Suppressor macrophage treated with lipopolysaccharide for 1 hour (primary cell): ENCODE measurements at regions not wholly inside any gene's neighbourhood (a gene's known extent, or its start where the extent isn't known, plus 50 kb on each side); places are given as distances from the start of the nearest gene placed in this dataset.
"Not testable (repeated sequence)": the region's sequence is repeated elsewhere in the genome, so short reads cannot be mapped to it uniquely, and the experiment has no call there.

Source experiments
- DNase-seq, 3 donors: peaks; one replicate each; pipeline ENCODE4 v3.0.0-alpha.2; 2020 to 2022

DNA sequence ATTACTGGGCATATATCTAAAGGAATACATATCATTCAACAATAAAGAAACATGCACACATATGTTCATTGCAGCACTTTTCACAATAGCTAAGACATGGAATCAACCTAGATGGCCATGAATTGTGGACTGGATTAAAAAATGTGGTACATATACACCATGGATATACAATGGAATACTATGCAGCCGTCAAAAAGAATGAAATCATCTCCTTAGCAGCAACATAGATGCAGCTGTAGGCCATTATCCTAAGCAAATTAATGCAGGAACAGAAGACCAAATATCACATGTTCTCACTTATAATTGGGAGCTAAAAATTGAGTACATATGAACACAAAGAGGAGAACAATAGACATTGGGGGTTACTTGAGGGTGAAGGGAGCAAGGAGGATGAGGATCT lies 175.6 kb downstream of the POLR1F start:
- no peak for DNase-seq

DNA sequence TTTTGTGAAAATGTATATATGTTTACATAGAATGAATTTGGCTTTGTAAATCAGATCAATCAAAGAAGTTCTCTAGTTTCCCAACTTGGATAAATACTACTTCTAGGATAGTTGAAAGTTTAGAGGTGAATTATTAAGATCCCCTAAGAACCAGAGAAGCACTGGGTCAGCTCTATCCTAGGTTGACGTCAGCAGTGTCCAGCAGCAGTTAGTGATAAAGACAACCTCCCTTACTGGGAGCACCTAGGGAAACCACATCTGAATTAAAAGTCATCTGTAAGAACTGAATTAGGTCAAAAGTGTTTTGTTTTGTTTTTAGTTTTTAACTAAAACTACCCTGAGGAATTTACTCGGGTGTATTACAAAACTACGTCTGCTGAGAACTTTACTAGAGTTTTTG lies 178.0 kb downstream of the POLR1F start:
- no peak for DNase-seq

DNA sequence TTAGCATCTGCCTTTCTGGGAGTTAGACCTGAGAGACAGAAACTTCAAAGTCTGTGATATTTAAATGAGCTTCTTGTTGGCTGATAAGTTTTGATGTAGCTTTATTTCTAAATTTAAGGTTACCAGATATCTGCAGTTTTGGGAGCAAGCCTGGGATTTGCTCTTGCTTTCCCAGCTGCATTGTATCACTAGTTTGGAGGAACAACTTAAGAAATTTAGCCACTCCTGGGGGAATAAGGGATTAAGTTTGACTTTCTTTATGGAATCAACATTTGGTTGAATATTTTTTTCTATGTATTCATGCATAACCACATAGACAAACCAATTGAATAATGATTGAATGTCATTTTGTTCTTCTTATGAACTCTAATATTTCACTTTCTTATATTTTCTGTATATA lies 178.6 kb downstream of the POLR1F start:
- no peak for DNase-seq

DNA sequence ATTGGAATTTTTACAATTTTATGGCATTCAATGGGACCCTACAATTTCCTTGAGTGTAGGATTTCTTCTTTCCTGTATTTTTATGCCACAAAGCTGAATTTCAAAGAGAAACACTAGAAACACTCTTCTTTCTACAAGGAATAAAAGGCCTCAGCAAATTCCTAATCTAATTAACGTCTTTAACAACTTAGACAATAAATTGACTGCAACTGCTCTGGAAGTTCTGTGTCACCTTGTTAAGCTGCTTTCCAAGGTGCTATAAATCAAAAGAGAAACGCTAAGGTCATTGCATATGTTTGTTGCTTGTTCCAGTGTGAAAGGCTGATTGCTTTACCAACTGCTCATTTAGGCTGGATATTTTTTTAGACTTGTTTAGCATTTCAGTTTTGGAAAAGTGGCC lies 182.2 kb downstream of the POLR1F start:
- no peak for DNase-seq

DNA sequence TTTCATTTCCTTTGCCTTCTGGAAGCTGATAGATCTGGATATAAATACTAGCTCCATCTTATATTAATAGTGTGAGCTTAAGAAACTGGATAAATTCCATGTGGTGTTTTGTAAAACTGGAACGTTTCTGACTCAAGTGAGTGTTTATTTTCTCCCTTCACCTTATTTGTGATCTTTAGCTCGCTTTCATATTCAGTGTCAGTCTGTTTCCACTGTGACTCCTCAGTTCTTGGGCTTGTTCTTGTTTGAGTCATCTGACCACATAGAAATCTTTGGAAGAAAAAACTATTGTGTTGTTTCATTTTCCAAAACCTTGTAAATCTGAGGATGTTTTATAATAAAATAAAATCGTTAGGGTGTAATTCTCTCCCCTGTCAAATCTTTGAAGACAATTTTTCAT lies 186.4 kb downstream of the POLR1F start:
- DNase-seq, result no peak

DNA sequence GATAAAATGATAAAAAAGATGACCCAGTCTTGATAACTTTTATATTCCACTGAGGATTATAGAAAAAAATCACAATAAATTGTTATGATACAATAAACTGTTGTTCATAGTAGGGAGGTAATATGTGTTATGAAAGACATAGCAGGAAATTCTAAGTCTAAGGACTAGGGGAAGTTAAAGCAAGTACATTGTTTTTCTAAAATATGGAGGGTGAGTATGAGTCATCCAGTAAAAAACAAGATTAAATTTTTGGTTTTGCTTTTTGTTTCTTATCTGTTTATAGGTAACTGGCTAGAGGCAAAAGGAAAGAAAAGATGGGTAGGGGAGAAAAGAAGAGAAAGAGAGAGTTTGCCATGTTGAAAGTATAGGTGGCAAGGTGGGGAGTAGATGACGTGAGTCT lies 188.4 kb downstream of the POLR1F start:
- DNase-seq, result no peak

DNA sequence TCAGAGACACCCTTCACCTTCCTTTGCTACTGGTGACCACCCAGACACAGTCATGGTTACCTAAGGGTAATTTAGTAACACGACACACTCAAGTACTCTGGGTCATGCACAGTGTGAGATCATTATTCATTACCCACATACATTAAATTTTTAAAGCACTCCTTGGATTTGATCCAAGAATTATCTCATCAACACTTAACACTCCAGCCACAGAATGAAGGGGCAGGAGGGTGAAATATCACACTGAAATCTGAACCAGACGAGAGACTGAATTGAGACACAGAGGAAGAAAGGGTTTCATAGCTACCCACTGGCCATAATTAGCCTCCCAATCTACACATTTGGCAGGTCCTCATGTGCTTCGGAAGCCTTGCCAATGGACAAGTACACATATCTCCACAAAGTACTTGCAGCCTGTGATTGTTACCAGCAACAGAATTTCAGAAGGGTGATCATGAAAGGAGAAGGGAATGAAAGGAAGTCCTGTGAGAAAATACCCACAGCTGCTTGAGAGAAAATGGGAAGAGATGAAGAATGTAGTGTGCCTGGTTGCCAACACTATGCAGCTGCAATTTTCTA lies 189.3 kb downstream of the POLR1F start:
- DNase-seq, result no peak

DNA sequence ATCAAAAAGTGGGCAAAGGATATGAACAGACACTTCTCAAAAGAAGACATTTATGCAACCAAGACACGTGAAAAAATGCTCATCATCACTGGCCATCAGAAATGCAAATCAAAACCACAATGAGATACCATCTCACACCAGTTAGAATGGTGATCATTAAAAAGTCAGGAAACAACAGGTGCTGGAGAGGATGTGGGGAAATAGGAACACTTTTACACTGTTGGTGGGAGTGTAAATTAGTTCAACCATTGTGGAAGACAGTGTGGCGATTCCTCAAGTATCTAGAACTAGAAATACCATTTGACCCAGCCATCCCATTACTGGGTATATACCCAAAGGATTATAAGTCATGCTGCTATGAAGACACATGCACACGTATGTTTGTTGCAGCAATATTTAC lies 191.3 kb downstream of the POLR1F start:
- DNase-seq, result not testable (repeated sequence)

DNA sequence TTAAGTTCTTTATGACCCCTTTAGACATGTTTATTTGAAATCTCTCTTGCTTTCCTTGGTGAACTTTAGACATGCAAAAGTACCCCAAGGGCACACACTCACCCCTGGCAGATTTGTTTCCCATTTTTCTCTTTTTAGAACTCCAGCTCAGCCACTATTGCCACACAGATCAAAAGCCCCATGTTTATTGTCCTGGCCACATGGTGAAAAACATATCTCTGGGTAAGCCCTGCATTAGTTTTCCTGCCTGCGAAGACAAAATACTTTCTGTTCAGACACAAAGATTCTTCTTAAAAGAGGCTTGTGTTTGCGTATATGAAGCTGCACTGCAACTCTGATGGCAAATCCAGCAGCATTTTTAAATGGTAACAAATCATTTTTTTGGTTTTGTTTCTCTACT lies 200.0 kb downstream of the POLR1F start:
- DNase-seq, result no peak

DNA sequence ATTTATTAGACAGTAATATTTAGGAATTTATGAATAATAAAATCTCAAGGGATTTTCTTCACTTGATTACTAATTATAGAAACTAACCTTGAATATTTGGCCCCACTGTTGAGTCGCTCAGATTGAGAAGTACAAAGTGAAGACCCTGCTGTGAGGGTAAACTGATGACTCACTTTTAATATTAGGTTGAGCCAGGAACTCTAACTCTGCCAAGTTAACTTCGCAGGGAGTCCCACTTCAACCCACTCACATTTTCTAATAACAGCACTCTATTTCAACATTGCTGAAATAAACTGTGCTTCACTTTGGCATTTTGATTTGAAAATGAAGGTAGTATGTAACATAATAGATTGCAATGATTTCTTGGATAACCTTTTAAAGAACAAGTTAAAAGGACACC lies 200.7 kb downstream of the POLR1F start:
- no peak for DNase-seq

DNA sequence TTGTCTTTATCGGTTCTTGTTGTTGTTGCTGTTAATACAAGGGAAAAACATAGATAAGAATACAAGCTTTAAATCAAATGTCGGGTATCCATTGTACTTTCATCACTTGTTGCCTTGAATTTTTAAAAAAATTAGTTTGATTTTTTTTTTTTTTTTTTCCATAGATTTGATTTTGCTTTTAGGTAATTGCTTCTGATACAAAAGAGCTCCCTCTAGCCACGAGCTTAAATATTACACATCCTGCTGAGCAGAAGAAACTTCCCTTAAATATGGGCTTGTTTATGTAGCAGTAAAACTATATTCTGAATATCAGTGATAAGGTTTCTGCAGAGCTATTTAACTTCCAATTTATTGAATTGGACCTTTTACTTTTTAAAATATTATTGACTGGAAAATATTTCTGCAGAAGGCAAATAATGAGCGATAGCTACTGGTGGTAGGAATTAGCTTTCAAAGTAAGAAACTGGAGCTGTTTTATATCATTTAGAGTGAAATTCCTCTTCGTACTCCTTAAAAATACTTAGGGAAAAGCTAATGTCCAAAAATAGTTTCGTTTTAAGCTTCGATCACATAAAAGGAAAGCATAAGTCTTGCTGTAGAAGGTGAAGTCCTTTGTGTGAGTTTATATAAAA lies 216.9 kb downstream of the POLR1F start:
- DNase-seq, result peak; percentile 41 to 54 (median 44)

DNA sequence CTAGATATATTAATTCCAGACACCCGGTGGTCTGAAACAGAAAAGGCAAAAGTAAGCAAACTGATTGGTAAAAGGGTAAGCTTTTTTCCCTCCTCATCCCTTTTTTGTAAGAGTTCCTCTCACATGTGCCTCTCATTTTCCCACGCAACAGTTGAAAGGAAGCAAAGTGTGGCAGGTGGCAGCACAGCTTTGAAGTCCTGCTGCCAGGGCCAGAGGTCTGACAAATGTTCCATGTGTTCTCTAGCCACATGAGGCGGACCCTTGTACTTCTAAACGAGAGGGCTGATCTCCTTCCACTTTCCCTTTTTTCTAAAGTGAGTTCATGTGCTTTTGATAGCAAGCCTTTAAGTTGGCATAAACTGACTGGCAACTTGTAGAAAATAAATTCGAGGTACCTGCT lies 217.5 kb downstream of the POLR1F start:
- DNase-seq, result no peak

DNA sequence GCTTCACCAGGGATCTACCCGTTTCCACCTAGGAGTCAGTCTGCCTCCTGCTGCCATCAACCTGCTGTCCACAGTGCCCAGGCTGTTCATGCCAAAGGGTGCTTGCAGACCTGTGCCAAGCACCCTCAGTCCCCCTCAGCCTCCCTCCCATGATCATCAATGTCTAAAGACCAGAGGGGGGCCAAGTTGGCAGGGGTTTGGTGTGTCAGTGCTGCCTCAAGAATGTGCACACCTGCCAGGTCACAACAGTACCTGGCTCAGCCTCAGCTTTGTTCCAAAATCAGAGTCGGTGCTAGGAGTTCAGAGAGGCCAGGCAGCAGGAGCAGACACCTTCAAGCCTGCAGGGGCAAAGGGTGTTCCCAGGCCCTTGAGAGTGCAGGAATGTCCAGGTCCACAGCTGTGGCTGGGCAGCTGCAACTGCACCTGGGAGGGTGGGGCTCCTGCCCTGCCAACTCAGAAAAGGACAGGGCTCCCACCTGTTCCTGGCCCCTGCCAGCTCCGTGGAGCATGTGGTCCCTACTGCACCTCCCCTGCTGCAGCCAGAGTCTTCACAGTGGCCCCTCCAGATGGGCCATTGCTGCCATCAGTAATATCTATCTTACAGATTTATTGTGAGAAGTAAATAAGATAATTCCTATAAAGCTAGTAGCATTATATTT lies 219.5 kb downstream of the POLR1F start:
- no peak for DNase-seq

DNA sequence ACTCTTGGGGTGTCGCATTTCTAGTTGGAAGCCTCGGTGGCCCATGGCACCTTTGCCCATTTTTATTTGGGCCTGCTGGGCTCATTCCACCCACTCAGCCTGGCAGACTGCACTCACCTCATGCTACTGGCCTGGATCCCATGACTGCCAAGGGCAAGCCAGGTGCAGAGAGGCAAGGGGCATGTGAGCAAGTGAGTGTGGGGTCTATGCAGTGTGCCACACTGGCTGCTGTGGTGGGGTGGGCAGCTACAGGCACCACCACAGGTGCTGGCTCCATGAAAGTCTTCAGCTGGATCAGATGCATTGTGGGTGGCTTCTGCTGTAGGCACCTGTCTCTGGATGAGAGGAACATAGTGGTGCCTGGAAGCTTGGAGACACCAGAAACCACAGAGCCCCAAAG lies 220.8 kb downstream of the POLR1F start:
- no peak for DNase-seq

DNA sequence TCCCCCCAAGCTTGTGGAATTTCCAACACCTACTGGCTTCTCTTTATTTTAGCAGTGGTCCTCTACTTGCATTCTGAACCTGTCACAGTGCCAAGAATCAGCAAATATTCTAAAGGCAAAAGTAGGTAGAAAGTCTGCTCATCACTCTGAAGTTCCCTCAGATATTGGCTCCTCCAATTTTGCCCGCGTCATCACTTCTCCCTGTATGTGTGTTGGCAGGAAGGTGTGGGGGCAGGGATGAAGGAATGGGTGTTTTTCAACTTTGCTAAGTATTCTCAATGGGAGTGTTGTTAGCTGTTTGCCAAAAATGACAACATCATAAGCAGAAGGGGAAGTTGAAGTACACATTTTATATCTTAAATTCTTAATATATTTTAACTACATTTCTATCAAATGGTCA lies 226.2 kb downstream of the POLR1F start:
- no peak for DNase-seq

DNA sequence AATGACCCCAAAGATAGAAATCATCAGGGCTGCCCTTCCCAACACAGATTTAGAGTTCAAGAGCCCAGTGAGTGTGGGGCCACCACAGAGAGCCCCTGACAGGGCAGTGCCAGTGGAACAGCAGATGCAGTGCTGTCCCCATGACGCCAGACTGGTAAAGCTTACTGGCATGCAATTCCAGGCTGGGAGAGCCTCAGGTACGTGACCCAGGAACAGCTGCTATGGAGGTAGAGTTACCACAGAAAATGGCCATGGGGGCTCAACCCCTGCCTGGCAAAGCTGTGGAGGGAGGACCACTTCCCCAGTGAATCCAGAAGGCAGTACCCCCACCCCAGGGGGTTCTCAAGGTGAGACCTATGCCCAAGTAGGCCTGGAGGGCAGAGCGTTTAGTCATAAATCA lies 228.5 kb downstream of the POLR1F start:
- DNase-seq, result no peak

DNA sequence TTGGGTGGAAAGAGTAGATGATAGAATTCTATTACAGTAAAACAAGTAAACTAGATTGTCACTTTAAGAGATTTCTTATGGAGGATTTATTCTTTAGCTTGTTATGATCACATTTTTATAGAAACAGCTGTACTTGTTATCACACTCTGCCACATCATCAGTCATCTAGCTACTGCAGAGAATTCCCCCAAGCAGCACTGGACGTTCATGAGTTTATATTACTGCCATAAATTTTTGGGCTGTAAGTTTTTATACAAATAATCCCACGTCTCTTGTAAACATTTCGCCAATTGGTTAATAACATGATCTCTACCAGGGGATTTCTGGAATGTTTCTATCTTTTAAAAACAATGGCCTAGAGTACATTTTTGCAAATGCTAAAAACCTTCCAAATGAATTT lies 238.8 kb downstream of the POLR1F start:
- no peak for DNase-seq

DNA sequence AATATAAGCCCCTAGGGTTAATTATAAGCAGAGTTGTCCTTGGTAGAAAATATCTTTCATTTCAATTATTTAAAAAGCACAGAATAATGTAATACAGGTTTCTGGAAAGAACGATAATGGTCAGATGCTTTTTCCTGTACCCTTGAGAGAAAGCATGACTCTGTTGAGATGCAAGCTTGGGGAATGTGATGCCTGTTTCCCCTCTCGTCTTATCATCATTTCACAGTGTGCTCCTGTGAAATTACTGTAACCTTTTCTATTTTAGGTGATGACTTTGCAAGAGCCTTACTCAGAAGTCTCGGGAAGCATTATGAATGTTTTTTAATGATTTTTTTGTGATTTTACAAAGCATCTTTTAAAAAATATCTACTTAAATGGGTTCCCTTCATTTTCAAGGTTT lies 243.0 kb downstream of the POLR1F start:
- DNase-seq, result no peak

DNA sequence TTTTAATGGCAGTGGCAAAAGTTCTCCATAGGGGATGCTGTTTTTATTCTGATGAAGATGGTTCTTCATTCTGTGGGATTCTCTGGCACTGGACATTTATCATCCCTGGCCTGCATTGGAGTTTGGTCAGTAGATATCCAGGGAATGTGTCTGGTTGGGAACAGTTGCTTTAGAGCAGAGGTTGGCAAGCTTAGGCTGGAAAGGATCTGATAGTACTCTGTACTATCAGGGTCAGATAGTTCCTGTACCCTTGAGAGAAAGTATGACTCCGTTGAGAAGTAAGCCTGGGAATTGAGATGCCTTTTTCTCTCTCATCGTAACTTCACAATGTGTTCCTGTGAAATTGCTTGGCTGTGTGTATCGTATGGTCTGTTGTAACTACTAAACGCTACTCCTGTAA lies 244.1 kb downstream of the POLR1F start:
- no peak for DNase-seq

DNA sequence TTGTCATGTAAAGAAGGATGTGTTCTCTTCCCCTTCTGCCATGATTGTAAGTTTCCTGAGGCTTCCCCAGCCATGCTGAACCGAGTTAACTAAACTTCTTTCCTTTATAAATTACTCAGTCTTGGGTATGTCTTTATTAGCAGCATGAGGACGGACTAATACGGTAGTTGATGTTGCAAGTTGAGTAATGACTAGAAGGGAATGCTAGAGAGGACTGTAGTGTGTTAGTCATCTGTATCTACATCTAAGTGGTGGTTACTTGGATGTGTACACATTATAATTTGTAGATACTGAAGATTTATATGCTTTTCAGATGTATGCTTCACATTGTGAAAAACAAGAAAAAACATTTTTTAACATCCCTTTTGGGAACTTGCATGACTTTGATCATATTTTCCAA lies 244.6 kb downstream of the POLR1F start:
- no peak for DNase-seq

DNA sequence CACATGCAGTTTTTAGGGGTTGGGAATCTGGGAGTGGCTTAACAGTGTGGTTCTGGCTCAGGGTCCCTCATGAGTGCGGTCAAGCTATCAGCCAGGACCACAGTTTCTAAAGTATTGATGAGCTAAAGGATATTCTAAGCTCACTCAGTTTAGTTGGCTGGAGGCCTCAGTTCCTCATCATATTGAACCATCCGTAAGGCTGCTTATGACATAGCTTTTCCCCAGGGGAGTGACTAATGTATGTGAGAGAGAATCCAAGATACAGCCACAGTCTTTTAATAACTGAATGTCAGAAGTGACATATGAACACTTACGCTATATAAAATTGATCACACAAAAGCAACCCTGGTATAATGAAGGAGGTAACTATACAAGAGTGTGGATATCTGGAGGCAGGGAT lies 245.3 kb downstream of the POLR1F start:
- DNase-seq, result no peak

DNA sequence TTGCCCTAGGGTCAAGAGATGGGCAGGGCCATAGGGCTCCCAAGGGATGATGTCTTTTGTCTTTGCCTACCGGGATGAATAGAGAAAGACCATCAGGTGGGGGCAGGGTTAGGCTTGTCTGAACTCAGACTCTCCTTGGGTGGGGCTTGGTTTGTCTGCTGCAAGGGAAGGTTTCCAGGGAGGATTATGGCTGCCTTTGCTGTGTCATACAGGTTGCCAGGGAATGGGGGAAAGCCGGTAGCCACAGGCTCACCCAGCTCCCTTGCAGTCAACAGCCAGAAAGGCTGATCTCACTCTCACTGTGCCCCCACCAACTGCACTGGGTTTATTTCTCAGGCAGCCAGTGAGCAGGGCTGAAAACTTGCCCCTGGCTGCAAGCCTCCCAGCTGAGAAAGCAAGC lies 253.2 kb downstream of the POLR1F start:
- DNase-seq, result no peak

DNA sequence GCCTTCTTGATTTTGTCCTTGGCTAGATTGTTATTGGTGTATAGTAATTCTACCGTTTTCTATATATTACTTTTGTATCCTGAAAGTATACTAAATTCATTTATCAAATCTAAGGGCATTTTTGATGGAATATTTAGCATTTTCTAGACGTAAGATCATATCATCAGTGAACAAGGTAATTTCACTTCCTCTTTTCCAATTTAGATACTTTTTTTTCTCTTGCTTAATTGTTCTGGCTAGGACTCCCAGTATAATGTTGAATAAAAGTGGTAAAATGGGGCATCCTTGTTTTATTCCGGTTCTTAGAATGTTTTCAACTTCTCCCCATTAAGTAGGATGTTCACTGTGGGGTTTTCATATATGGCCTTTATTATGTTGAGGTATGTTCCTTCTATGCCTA lies 260.7 kb downstream of the POLR1F start:
- DNase-seq, result no peak

DNA sequence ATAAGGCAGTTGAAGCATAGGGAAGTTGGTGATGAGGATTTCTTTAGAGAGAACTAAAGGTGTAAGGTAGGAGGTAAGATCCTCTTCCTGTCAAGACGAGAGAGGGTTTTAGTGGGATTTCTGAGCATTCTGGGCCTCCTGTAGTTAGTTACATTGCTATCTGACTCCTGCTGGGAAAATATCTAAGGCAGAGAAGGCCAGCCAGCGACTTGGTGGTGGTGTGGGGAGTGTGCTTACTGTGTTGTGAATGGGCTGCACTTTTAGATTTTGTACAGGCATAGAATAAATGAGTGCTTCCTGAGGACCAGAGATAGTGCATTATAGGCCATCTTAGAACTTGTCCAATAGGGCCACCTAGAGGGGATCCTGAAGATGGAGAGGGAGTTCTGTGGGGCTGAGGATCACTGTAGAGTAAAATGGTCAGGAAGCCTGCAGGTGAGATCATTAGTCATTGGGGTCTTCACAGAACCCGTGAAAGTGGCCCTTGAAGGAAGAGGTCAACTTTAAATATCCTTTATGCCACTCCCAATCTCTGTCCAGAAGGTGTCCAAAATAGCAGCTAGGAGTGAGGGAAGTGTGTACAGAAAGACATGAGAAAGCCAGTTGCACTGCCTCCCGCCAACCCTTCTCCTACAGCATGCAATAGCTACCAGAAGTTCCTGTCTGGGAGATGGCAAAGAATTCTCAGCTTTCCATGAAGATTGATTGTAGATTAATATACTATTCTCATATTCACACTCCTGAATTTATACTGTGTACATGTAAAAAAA lies 266.6 kb downstream of the POLR1F start:
- peak; percentile 36 to 43 (median 41) for DNase-seq
